Hematopoietic multipotent progenitor cell treated with erythropoietin and hydrocortisone succinate and interleukin-3 and kit ligand, for 4 days (in vitro differentiated cells): ENCODE measurements at regions not wholly inside any gene's neighbourhood (a gene's known extent, or its start where the extent isn't known, plus 50 kb on each side); places are given as distances from the start of the nearest gene placed in this dataset.

Experiments
- DNase-seq: peaks from one replicate; pipeline ENCODE4 v3.0.0-alpha.2; 2015

- DNase-seq, result no peak
Measured at GRCh38 chr6:142500250-142500786, 198.5 kb downstream of the ADGRG6 start.

GRCh38 chr6:142501795-142502194, 200.0 kb downstream of the ADGRG6 start:
- DNase-seq, result no peak

GRCh38 chr6:142507065-142507464, 205.3 kb downstream of the ADGRG6 start:
- DNase-seq, result no peak

GRCh38 chr6:142510211-142510610, 208.4 kb downstream of the ADGRG6 start:
- no peak for DNase-seq

GRCh38 chr6:142518126-142518525, 216.3 kb downstream of the ADGRG6 start:
- peak; percentile 4 for DNase-seq

GRCh38 chr6:142518761-142519160, 217.0 kb downstream of the ADGRG6 start:
- DNase-seq, result no peak

- DNase-seq, result no peak
Measured at GRCh38 chr6:142521791-142522190, 220.0 kb downstream of the ADGRG6 start.

GRCh38 chr6:142523515-142524375, 221.9 kb downstream of the ADGRG6 start:
- DNase-seq, result no peak

GRCh38 chr6:142530566-142530965, 228.8 kb downstream of the ADGRG6 start:
- no peak for DNase-seq

GRCh38 chr6:142531727-142532126, 229.9 kb downstream of the ADGRG6 start:
- DNase-seq, result no peak

GRCh38 chr6:142534076-142534475, 232.3 kb downstream of the ADGRG6 start:
- no peak for DNase-seq

GRCh38 chr6:142534484-142534883, 232.7 kb downstream of the ADGRG6 start:
- DNase-seq, result no peak

- DNase-seq, result peak; percentile 57
Measured at GRCh38 chr6:142537612-142538478, 236.0 kb downstream of the ADGRG6 start.

GRCh38 chr6:142542704-142543233, 241.0 kb downstream of the ADGRG6 start:
- no peak for DNase-seq

GRCh38 chr6:142543606-142544005, 241.8 kb downstream of the ADGRG6 start:
- DNase-seq, result no peak

- DNase-seq, result no peak
Measured at GRCh38 chr6:142544199-142544838, 242.5 kb downstream of the ADGRG6 start.

GRCh38 chr6:142545147-142545546, 243.3 kb downstream of the ADGRG6 start:
- no peak for DNase-seq

- DNase-seq, result no peak
Measured at GRCh38 chr6:142548566-142548965, 246.8 kb downstream of the ADGRG6 start.

GRCh38 chr6:142550310-142551063, 248.7 kb downstream of the ADGRG6 start:
- DNase-seq, result no peak

- peak; percentile 20 for DNase-seq
Measured at GRCh38 chr6:142551274-142551811, 249.5 kb downstream of the ADGRG6 start.

GRCh38 chr6:142558786-142559185, 257.0 kb downstream of the ADGRG6 start:
- DNase-seq, result no peak
